ENCODE measurements at regions not wholly inside any gene's neighbourhood (a gene's known extent, or its start where the extent isn't known, plus 50 kb on each side); places are given as distances from the start of the nearest gene placed in this dataset.

GRCh38 chr21:29470397-29470796 lies 171.7 kb downstream of the BACH1 start:
- peaks cover 1% of the 10 kb centered on the region for H3K36me3 Mint-ChIP-seq
- no peak overlapping the region for H3K27ac Mint-ChIP-seq
- H3K9me3 Mint-ChIP-seq: no peaks in the 10 kb centered on the region
- TF ChIP-seq CTCF (conservative IDR thresholded peaks at IDR 0.05): no peak
- H3K4me1 Mint-ChIP-seq (ENCODE audit: unreplicated experiment): peaks cover 8% of the 10 kb centered on the region
- H3K27me3 Mint-ChIP-seq: no peaks in the 10 kb centered on the region
- DNase-seq (ENCODE audit: extremely low spot score, unreplicated experiment): no peak
- no peak overlapping the region for H3K4me3 Mint-ChIP-seq

- H3K27ac Mint-ChIP-seq: no peak overlapping the region
- H3K4me3 Mint-ChIP-seq: no peak overlapping the region
- H3K36me3 Mint-ChIP-seq: no peaks in the 10 kb centered on the region
- TF ChIP-seq CTCF (conservative IDR thresholded peaks at IDR 0.05): no peak
- no peak for DNase-seq (ENCODE audit: extremely low spot score, unreplicated experiment)
- peaks cover 6% of the 10 kb centered on the region for H3K9me3 Mint-ChIP-seq
- peaks cover 17% of the 10 kb centered on the region for H3K4me1 Mint-ChIP-seq (ENCODE audit: unreplicated experiment)
- no peaks in the 10 kb centered on the region for H3K27me3 Mint-ChIP-seq
These were observed 175.1 kb downstream of the BACH1 start for GRCh38 chr21:29473808-29474207.

GRCh38 chr21:29475329-29475728 lies 176.6 kb downstream of the BACH1 start:
- Mint-ChIP-seq H3K27me3 (no peaks in the 10 kb centered on the region), H3K9me3 (peaks cover 6% of the 10 kb centered on the region), H3K36me3 (no peaks in the 10 kb centered on the region), H3K27ac (no peak overlapping the region), H3K4me1 (ENCODE audit: unreplicated experiment) (peaks cover 16% of the 10 kb centered on the region), H3K4me3 (no peak overlapping the region)
- DNase-seq (ENCODE audit: extremely low spot score, unreplicated experiment): no peak
- no peak for TF ChIP-seq CTCF (conservative IDR thresholded peaks at IDR 0.05)

GRCh38 chr21:29477347-29477746 lies 178.6 kb downstream of the BACH1 start:
- Mint-ChIP-seq H3K4me3 (no peak overlapping the region), H3K27me3 (no peaks in the 10 kb centered on the region), H3K36me3 (no peaks in the 10 kb centered on the region), H3K9me3 (peaks cover 6% of the 10 kb centered on the region), H3K4me1 (ENCODE audit: unreplicated experiment) (peaks cover 9% of the 10 kb centered on the region), H3K27ac (no peak overlapping the region)
- no peak for DNase-seq (ENCODE audit: extremely low spot score, unreplicated experiment)
- TF ChIP-seq CTCF (conservative IDR thresholded peaks at IDR 0.05): no peak

GRCh38 chr21:29477941-29478340 lies 179.2 kb downstream of the BACH1 start:
- Mint-ChIP-seq H3K27me3 (no peaks in the 10 kb centered on the region), H3K4me3 (no peak overlapping the region), H3K4me1 (ENCODE audit: unreplicated experiment) (peaks cover 9% of the 10 kb centered on the region), H3K36me3 (no peaks in the 10 kb centered on the region), H3K27ac (no peak overlapping the region), H3K9me3 (peaks cover 6% of the 10 kb centered on the region)
- TF ChIP-seq CTCF (conservative IDR thresholded peaks at IDR 0.05): no peak
- no peak for DNase-seq (ENCODE audit: extremely low spot score, unreplicated experiment)

GRCh38 chr21:29481081-29481480 lies 182.4 kb downstream of the BACH1 start:
- H3K4me1 Mint-ChIP-seq (ENCODE audit: unreplicated experiment): peaks cover 9% of the 10 kb centered on the region
- peaks cover 6% of the 10 kb centered on the region for H3K9me3 Mint-ChIP-seq
- no peaks in the 10 kb centered on the region for H3K27me3 Mint-ChIP-seq
- no peak for TF ChIP-seq CTCF (conservative IDR thresholded peaks at IDR 0.05)
- peaks cover 6% of the 10 kb centered on the region for H3K36me3 Mint-ChIP-seq
- H3K4me3 Mint-ChIP-seq: no peak overlapping the region
- DNase-seq (ENCODE audit: extremely low spot score, unreplicated experiment): no peak
- H3K27ac Mint-ChIP-seq: no peak overlapping the region

All from type B pancreatic cell (in vitro differentiated cells).